Neutrophil (primary cell): ENCODE measurements at regions not wholly inside any gene's neighbourhood (a gene's known extent, or its start where the extent isn't known, plus 50 kb on each side); places are given as distances from the start of the nearest gene placed in this dataset.

ENCODE experiments used
- H3K27ac ChIP-seq: fragments of 200-600 bp; sonication (generic); 2 replicates; pipeline ENCODE4 v1.5.1; 2016; ENCODE audit warnings: mild to moderate bottlenecking, moderate library complexity
- H3K27me3 ChIP-seq: fragments of 200-600 bp; sonication (generic); 2 replicates; pipeline ENCODE4 v1.6.0; 2016; ENCODE audit warnings: mild to moderate bottlenecking
- H3K36me3 ChIP-seq: fragments of 200-600 bp; sonication (generic); 2 replicates; pipeline ENCODE4 v1.5.1; 2017
- H3K4me1 ChIP-seq, 2 experiments: fragments of 200-600 bp in 1 of 2; sonication (generic) in 1 of 2; 1 replicate in 1 of 2; 2 replicates in 1 of 2; pipeline versions ENCODE4 v1.5.1 to v1.6.1; 2013 to 2016; ENCODE audit warnings: low read depth in 1 of 2, low read length in 1 of 2, mild to moderate bottlenecking in 1 of 2, moderate library complexity in 1 of 2; ENCODE audit not compliant: control insufficient read depth in 1 of 2, insufficient read depth in 1 of 2
- H3K4me3 ChIP-seq, 2 experiments: fragments of 200-600 bp in 1 of 2; sonication (generic) in 1 of 2; 1 replicate in 1 of 2; 2 replicates in 1 of 2; pipeline ENCODE4 v1.5.1; 2013 to 2016; ENCODE audit warnings: low read depth in 1 of 2, low read length in 1 of 2, mild to moderate bottlenecking in 1 of 2, moderate library complexity in 1 of 2
- H3K9me3 ChIP-seq: fragments of 200-600 bp; sonication (generic); 2 replicates; pipeline ENCODE4 v1.5.1; 2016
- CTCF ChIP-seq: fragments of 200-600 bp; sonication (generic); IDR thresholded peaks from 2 replicates; pipeline ENCODE4 v1.5.1; 2016; ENCODE audit warnings: antibody characterized with exemption

- H3K4me3 ChIP-seq, result no peak overlapping the region
- H3K27me3 ChIP-seq, result no peaks in the 10 kb centered on the region
- H3K4me1 ChIP-seq, result no peaks in the 10 kb centered on the region
- H3K9me3 ChIP-seq, result no peaks in the 10 kb centered on the region
- H3K27ac ChIP-seq, result no peak overlapping the region
- no peak for TF ChIP-seq CTCF
- no peaks in the 10 kb centered on the region for H3K36me3 ChIP-seq
These were observed 123.0 kb upstream of the SP4 start for GRCh38 chr7:21304808-21305375.

GRCh38 chr7:21305455-21306235 is 122.2 kb upstream of the SP4 start:
- Histone ChIP-seq H3K27ac (no peak overlapping the region), H3K36me3 (no peaks in the 10 kb centered on the region), H3K4me3 (no peak overlapping the region), H3K4me1 (no peaks in the 10 kb centered on the region), H3K9me3 (no peaks in the 10 kb centered on the region), H3K27me3 (no peaks in the 10 kb centered on the region)
- TF ChIP-seq CTCF, result no peak

GRCh38 chr7:21314954-21315353 is 112.9 kb upstream of the SP4 start:
- no peaks in the 10 kb centered on the region for H3K4me1 ChIP-seq
- H3K9me3 ChIP-seq, result no peaks in the 10 kb centered on the region
- H3K36me3 ChIP-seq, result no peaks in the 10 kb centered on the region
- H3K27me3 ChIP-seq, result no peaks in the 10 kb centered on the region
- H3K4me3 ChIP-seq, result no peak overlapping the region
- no peak for TF ChIP-seq CTCF
- H3K27ac ChIP-seq, result no peak overlapping the region

- H3K4me3 ChIP-seq, result no peak overlapping the region
- H3K36me3 ChIP-seq, result no peaks in the 10 kb centered on the region
- no peaks in the 10 kb centered on the region for H3K27me3 ChIP-seq
- no peak for TF ChIP-seq CTCF
- H3K27ac ChIP-seq, result no peak overlapping the region
- H3K9me3 ChIP-seq, result no peaks in the 10 kb centered on the region
- no peaks in the 10 kb centered on the region for H3K4me1 ChIP-seq
These were observed 109.6 kb upstream of the SP4 start for GRCh38 chr7:21317966-21318915.

GRCh38 chr7:21318916-21319270 is 109.0 kb upstream of the SP4 start:
- H3K9me3 ChIP-seq, result no peaks in the 10 kb centered on the region
- H3K4me3 ChIP-seq, result no peak overlapping the region
- no peaks in the 10 kb centered on the region for H3K4me1 ChIP-seq
- no peak for TF ChIP-seq CTCF
- no peaks in the 10 kb centered on the region for H3K27me3 ChIP-seq
- no peaks in the 10 kb centered on the region for H3K36me3 ChIP-seq
- no peak overlapping the region for H3K27ac ChIP-seq
